CD4-positive, alpha-beta memory T cell (primary cell): ENCODE measurements at regions not wholly inside any gene's neighbourhood (a gene's known extent, or its start where the extent isn't known, plus 50 kb on each side); places are given as distances from the start of the nearest gene placed in this dataset.

Experiments used
- CTCF ChIA-PET: fragments of 350-600 bp; sonication (Branson Sonifier 250); formaldehyde crosslinking; loops from one replicate; lab custom pipeline; 2021; ENCODE audit warnings: inconsistent platforms; ENCODE audit not compliant: partially characterized antibody; lab: Charles Lee
- POLR2A ChIA-PET: fragments of 350-600 bp; sonication (Branson Sonifier 250); formaldehyde crosslinking; loops from one replicate; lab custom pipeline; 2021; ENCODE audit not compliant: partially characterized antibody; lab: Charles Lee
- DNase-seq, 5 donors: peaks; one replicate each; pipeline versions ENCODE4 v3.0.0 to v3.0.0-alpha.2; 2020 to 2022; ENCODE audit warnings: mixed read lengths in 1 of 5
- H3K27ac ChIP-seq: one replicate; pipeline ENCODE4 v1.7.0; 2013; ENCODE audit warnings: low read depth, low read length
- H3K27me3 ChIP-seq: 2 replicates; pipeline ENCODE4 v1.7.0; 2013; ENCODE audit warnings: mild to moderate bottlenecking, low read length, moderate library complexity; ENCODE audit not compliant: insufficient read depth
- H3K36me3 ChIP-seq: 2 replicates; pipeline ENCODE4 v1.7.0; 2013; ENCODE audit warnings: mild to moderate bottlenecking, low read length, moderate library complexity; ENCODE audit not compliant: insufficient read depth
- H3K4me1 ChIP-seq: 2 replicates; pipeline ENCODE4 v1.7.0; 2013; ENCODE audit warnings: mild to moderate bottlenecking, low read length, moderate library complexity; ENCODE audit not compliant: insufficient read depth
- H3K4me3 ChIP-seq, 2 donors: one replicate each; pipeline ENCODE4 v1.7.0; 2013; ENCODE audit warnings: low read length in 2 of 2, mild to moderate bottlenecking in 1 of 2
- H3K9me3 ChIP-seq, 2 donors: one replicate each; pipeline ENCODE4 v1.7.0; 2013; ENCODE audit warnings: low read length in 2 of 2, control low read depth in 1 of 2; ENCODE audit not compliant: control insufficient read depth in 1 of 2
- H3K27ac Mint-ChIP-seq, 7 donors: one replicate each; pipeline ENCODE4 v1.8.0; 2020 to 2021; ENCODE audit warnings: mixed read lengths in 7 of 7, mild to moderate bottlenecking in 6 of 7, inconsistent platforms in 3 of 7, moderate library complexity in 3 of 7
- H3K27me3 Mint-ChIP-seq, 2 donors: one replicate each; pipeline ENCODE4 v1.8.0; 2020 to 2021; ENCODE audit warnings: mixed read lengths in 2 of 2
- H3K36me3 Mint-ChIP-seq, 2 donors: one replicate each; pipeline ENCODE4 v1.8.0; 2020 to 2021; ENCODE audit warnings: mixed read lengths in 2 of 2, inconsistent platforms in 1 of 2, mild to moderate bottlenecking in 1 of 2
- H3K4me1 Mint-ChIP-seq, 4 donors: one replicate each; pipeline ENCODE4 v1.8.0; 2020 to 2021; ENCODE audit warnings: mixed read lengths in 4 of 4, mild to moderate bottlenecking in 1 of 4
- H3K4me3 Mint-ChIP-seq, 8 donors: one replicate each; pipeline ENCODE4 v1.8.0; 2020 to 2021; ENCODE audit warnings: mixed read lengths in 8 of 8, mild to moderate bottlenecking in 7 of 8, moderate library complexity in 6 of 8, inconsistent platforms in 3 of 8
- H3K9me3 Mint-ChIP-seq, 8 donors: one replicate each; pipeline ENCODE4 v1.8.0; 2020 to 2021; ENCODE audit warnings: mixed read lengths in 8 of 8, mild to moderate bottlenecking in 5 of 8, inconsistent platforms in 3 of 8, moderate library complexity in 1 of 8
- intact Hi-C: fragments of 100-400 bp; cut with micrococcal nuclease; formaldehyde crosslinking; loops from one replicate; pipeline ENCODE4 v1.15.1; 2023

DNA sequence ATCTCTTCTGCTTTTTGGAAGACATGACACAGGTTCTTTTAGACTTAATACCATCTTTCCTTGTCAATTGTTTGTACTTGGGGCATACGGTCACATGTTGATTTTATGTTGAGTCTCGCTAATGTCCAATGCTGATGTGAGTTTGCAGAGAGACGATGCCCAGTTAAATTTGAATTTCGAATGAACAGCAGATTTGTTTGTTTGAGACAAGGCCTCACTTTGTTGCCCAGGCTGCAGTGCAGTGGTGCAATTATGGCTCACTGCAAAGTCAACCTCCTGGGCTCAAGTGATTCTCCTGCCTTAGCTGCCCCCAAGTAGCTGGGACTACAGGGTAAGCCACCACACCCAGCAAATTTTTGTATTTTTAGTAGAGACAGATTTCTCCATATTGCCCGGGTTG lies 473.5 kb downstream of the RIT2 start:
- no peaks in the 10 kb centered on the region for H3K27me3 ChIP-seq
- H3K9me3 ChIP-seq, result no peaks in the 10 kb centered on the region
- ChIA-PET CTCF (no interaction called here), POLR2A (no interaction called here)
- Mint-ChIP-seq H3K4me1 (no peaks in the 10 kb centered on the region), H3K27me3 (no peaks in the 10 kb centered on the region), H3K27ac (no peak overlapping the region), H3K9me3 (peaks cover 0 to 15% (median 4%) of the 10 kb centered on the region in 8 donors), H3K36me3 (no peaks in the 10 kb centered on the region), H3K4me3 (no peak overlapping the region)
- intact Hi-C loops, result no loop called here
- no peak for DNase-seq
- no peaks in the 10 kb centered on the region for H3K4me1 ChIP-seq
- H3K4me3 ChIP-seq, result no peak overlapping the region
- H3K36me3 ChIP-seq, result no peaks in the 10 kb centered on the region
- no peak overlapping the region for H3K27ac ChIP-seq

DNA sequence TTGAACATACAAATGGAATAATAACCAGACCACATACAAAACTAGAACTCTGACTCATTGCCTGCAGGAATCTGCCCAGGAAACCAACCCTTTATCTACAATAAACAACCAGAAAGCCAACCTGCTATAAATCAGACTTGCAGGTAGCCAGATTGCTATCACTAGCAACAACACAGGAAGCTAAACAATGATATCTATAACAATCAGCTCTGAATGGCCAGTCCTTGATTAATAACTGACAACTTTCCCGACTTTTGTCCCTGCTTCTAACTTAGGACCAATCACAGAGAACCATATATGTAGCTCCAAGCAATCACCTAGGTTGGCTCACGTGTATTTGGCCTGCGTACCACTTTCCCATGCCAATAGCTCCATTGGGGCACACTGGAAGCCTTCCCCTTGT lies 470.8 kb downstream of the RIT2 start:
- no peaks in the 10 kb centered on the region for H3K27me3 ChIP-seq
- H3K36me3 Mint-ChIP-seq, result no peaks in the 10 kb centered on the region
- ChIA-PET POLR2A (no interaction called here), CTCF (no interaction called here)
- peaks cover 0 to 14% (median 7%) of the 10 kb centered on the region in 8 donors for H3K9me3 Mint-ChIP-seq
- no peaks in the 10 kb centered on the region for H3K4me1 Mint-ChIP-seq
- no peaks in the 10 kb centered on the region for H3K9me3 ChIP-seq
- no peak overlapping the region for H3K27ac Mint-ChIP-seq
- no peak for DNase-seq
- no peaks in the 10 kb centered on the region for H3K27me3 Mint-ChIP-seq
- intact Hi-C loops, result no loop called here
- H3K4me3 ChIP-seq, result no peak overlapping the region
- H3K4me3 Mint-ChIP-seq, result no peak overlapping the region
- H3K27ac ChIP-seq, result no peak overlapping the region
- no peaks in the 10 kb centered on the region for H3K36me3 ChIP-seq
- no peaks in the 10 kb centered on the region for H3K4me1 ChIP-seq

DNA sequence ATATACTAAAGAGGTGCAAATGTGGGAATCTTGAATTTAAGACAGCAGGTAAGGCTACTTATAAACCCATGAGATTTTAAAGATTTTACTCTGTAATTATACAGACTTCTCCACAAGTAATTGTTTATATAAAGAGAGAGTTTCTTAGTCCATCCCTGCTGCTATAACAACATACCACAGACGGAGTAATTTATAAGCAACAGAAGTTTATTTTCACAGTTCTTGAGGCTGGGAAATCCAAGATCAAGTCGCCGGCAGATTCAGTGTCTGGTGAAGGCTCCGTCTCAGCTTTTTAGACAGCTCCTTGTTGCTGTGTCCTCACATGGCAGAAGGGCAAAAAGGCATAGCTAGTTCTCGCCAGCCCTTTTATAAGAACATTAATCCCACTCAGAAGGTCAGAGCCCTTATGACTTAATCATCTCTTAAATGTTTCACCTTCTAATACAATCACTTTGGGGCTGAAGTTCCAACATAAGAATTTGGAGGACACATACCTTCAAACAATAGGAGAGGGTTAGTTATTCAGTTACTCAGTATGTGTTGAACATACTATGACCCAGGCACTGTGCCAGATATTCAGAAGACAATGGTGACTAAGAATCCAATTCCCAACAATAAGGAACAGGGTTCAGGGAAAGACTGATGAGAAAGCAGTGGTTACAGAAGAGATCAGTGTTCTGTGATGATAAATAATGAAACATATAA lies 466.0 kb downstream of the RIT2 start:
- no peak overlapping the region for H3K4me3 Mint-ChIP-seq
- Histone ChIP-seq H3K9me3 (no peaks in the 10 kb centered on the region), H3K4me3 (no peak overlapping the region), H3K27me3 (no peaks in the 10 kb centered on the region), H3K27ac (no peak overlapping the region), H3K36me3 (no peaks in the 10 kb centered on the region), H3K4me1 (no peaks in the 10 kb centered on the region)
- peaks cover 5 to 20% (median 9%) of the 10 kb centered on the region in 8 donors for H3K9me3 Mint-ChIP-seq
- no peaks in the 10 kb centered on the region for H3K27me3 Mint-ChIP-seq
- intact Hi-C loops, result no loop called here
- no peak for DNase-seq
- H3K36me3 Mint-ChIP-seq, result no peaks in the 10 kb centered on the region
- no peaks in the 10 kb centered on the region for H3K4me1 Mint-ChIP-seq
- ChIA-PET POLR2A (no interaction called here), CTCF (no interaction called here)
- H3K27ac Mint-ChIP-seq, result no peak overlapping the region

DNA sequence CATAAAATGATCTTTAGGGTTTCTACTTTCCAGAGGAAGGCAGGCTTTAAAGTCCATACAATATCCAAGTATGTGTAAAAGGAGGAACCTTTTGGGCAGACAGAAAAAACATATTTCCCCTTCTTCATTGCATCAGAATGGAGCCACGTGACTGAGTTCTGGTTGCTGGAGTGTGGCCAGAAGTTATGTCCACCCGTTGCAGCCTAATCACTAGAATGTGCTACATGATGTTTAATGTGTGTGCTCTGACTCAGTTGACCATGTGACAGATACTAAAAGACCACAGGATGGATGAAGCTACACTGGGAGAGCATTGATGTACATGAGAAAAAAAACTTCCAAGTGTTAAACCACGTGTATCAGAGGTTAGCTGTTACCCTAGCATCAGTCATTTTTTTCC lies 460.9 kb downstream of the RIT2 start:
- intact Hi-C loops, result no loop called here
- H3K36me3 ChIP-seq, result no peaks in the 10 kb centered on the region
- Mint-ChIP-seq H3K27me3 (no peaks in the 10 kb centered on the region), H3K9me3 (peaks cover 4 to 29% (median 7%) of the 10 kb centered on the region in 8 donors), H3K36me3 (no peaks in the 10 kb centered on the region), H3K4me1 (no peaks in the 10 kb centered on the region), H3K4me3 (no peak overlapping the region), H3K27ac (no peak overlapping the region)
- no peaks in the 10 kb centered on the region for H3K4me1 ChIP-seq
- no peaks in the 10 kb centered on the region for H3K9me3 ChIP-seq
- H3K27me3 ChIP-seq, result no peaks in the 10 kb centered on the region
- H3K4me3 ChIP-seq, result no peak overlapping the region
- no peak for DNase-seq
- H3K27ac ChIP-seq, result no peak overlapping the region
- POLR2A ChIA-PET, result no interaction called here
- CTCF ChIA-PET, result no interaction called here

DNA sequence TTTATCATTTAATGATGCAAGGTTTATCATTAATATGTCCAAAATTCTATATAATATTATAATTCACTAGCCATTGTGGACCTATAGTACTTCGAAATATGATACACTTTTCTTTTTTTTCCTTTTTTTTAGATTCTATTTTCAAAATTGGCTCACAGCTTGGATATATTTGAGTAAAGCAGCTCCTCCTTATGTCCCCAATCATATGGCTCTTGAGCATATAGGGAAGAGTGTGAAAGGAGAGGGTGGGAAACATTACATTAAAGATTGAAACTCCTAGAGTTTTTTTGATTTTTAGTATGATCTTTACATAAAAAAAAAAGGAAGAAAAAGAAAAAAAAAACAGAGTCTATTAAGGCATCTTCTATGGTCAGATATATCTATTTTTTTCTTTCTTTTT lies 457.9 kb downstream of the RIT2 start:
- DNase-seq, result no peak
- peaks cover 0 to 15% (median 4%) of the 10 kb centered on the region in 8 donors for H3K9me3 Mint-ChIP-seq
- Histone ChIP-seq H3K27ac (no peak overlapping the region), H3K9me3 (no peaks in the 10 kb centered on the region), H3K4me3 (no peak overlapping the region), H3K4me1 (no peaks in the 10 kb centered on the region), H3K36me3 (no peaks in the 10 kb centered on the region), H3K27me3 (no peaks in the 10 kb centered on the region)
- H3K36me3 Mint-ChIP-seq, result no peaks in the 10 kb centered on the region
- H3K4me1 Mint-ChIP-seq, result no peaks in the 10 kb centered on the region
- POLR2A ChIA-PET, result no interaction called here
- H3K27me3 Mint-ChIP-seq, result no peaks in the 10 kb centered on the region
- CTCF ChIA-PET, result no interaction called here
- intact Hi-C loops, result no loop called here
- no peak overlapping the region for H3K27ac Mint-ChIP-seq
- H3K4me3 Mint-ChIP-seq, result no peak overlapping the region

DNA sequence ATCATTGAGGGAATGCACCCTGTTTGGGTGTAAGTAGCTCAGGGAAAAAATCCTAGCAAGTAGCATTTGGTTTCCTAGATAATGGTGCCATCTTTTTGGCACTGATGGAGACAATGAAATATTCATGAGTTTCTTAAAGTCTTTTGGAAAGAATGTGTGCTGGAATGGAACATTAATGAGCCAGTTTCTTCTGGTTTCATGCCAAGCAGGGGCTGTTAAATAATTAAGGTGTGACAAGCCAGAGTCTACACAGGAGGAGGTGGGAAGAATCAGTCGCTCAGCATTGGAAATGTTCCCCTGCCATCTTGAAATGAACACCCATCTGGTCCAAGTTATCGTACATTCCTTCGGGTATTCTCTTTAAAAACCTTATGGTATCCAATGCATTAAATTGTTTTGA lies 457.3 kb downstream of the RIT2 start:
- Mint-ChIP-seq H3K4me1 (no peaks in the 10 kb centered on the region), H3K9me3 (peaks cover 0 to 13% (median 3%) of the 10 kb centered on the region in 8 donors), H3K4me3 (no peak overlapping the region), H3K27me3 (no peaks in the 10 kb centered on the region), H3K36me3 (no peaks in the 10 kb centered on the region), H3K27ac (no peak overlapping the region)
- no peaks in the 10 kb centered on the region for H3K9me3 ChIP-seq
- CTCF ChIA-PET, result no interaction called here
- POLR2A ChIA-PET, result no interaction called here
- intact Hi-C loops, result no loop called here
- H3K27ac ChIP-seq, result no peak overlapping the region
- no peak for DNase-seq
- no peak overlapping the region for H3K4me3 ChIP-seq
- H3K36me3 ChIP-seq, result no peaks in the 10 kb centered on the region
- H3K4me1 ChIP-seq, result no peaks in the 10 kb centered on the region
- no peaks in the 10 kb centered on the region for H3K27me3 ChIP-seq

DNA sequence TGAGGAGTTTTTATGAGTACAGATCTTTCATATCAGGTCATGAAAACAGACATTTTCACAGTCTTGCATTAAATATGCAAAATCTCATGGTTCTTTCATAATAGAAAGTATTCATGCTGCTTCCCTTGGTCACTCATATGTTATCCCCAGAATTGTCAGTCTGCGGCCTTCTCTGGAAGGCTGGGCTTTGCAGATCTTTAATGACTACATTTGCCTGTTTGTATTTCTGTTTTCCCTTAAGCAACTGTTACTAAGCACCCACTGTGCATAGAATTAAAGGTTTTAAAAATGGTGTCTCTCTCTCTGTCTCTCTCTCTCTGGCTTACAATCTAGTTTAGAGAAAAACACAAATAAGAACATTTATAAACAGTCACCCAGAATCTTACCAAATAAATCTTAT lies 456.3 kb downstream of the RIT2 start:
- H3K4me3 Mint-ChIP-seq, result no peak overlapping the region
- Histone ChIP-seq H3K27ac (no peak overlapping the region), H3K36me3 (no peaks in the 10 kb centered on the region), H3K4me3 (no peak overlapping the region), H3K9me3 (no peaks in the 10 kb centered on the region), H3K4me1 (no peaks in the 10 kb centered on the region), H3K27me3 (no peaks in the 10 kb centered on the region)
- H3K9me3 Mint-ChIP-seq, result peaks cover 0 to 10% (median 3%) of the 10 kb centered on the region in 8 donors
- H3K27ac Mint-ChIP-seq, result no peak overlapping the region
- no peaks in the 10 kb centered on the region for H3K27me3 Mint-ChIP-seq
- ChIA-PET POLR2A (no interaction called here), CTCF (no interaction called here)
- DNase-seq, result no peak
- no peaks in the 10 kb centered on the region for H3K4me1 Mint-ChIP-seq
- intact Hi-C loops, result no loop called here
- no peaks in the 10 kb centered on the region for H3K36me3 Mint-ChIP-seq

DNA sequence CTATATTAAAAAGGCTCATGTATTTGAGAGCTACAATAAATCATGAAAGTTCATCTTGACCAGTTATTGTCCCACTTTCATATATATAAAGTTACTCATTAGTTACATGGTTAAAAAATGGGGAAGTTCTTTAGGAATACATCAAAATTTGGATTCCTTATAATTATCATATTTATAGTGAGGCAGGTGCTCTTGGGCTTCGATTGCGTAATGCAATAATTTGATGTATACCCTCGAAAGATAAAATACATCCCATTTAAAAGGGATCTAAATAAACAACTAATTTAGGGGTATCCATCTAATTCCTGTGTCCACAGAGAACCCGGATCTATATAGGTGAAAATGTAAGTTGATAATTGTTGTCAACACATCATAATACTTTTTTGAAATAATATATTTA lies 444.6 kb downstream of the RIT2 start:
- peaks cover 0 to 34% (median 9%) of the 10 kb centered on the region in 8 donors for H3K9me3 Mint-ChIP-seq
- no peak overlapping the region for H3K4me3 Mint-ChIP-seq
- DNase-seq, result no peak
- Histone ChIP-seq H3K27ac (no peak overlapping the region), H3K9me3 (no peaks in the 10 kb centered on the region), H3K27me3 (no peaks in the 10 kb centered on the region), H3K36me3 (no peaks in the 10 kb centered on the region), H3K4me3 (no peak overlapping the region), H3K4me1 (no peaks in the 10 kb centered on the region)
- H3K36me3 Mint-ChIP-seq, result peaks cover 0 to 1% of the 10 kb centered on the region in 2 donors
- ChIA-PET POLR2A (no interaction called here), CTCF (no interaction called here)
- intact Hi-C loops, result no loop called here
- no peaks in the 10 kb centered on the region for H3K27me3 Mint-ChIP-seq
- H3K27ac Mint-ChIP-seq, result no peak overlapping the region
- H3K4me1 Mint-ChIP-seq, result no peaks in the 10 kb centered on the region
